ENCODE measurements at regions not wholly inside any gene's neighbourhood (a gene's known extent, or its start where the extent isn't known, plus 50 kb on each side); places are given as distances from the start of the nearest gene placed in this dataset.

DNA sequence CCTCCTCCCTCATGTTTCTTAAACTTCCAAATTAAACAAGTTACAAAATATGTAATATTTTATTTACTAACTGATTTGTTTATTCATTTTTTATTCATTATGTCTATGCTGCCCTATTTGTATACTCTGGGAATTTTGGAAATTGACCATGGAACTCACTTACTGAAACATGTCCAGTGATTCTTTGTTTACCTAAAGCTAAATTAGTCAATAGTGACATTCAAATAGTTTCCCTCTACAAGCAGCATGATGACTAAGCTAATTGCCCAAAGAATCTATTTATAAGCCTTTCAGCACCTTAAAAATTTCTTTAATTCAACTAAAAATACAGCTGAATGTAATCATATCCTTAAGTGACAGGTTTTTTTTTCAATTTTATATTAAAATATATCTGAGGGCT is 437.7 kb downstream of the SI start:
- TF ChIP-seq CTCF (IDR thresholded peaks at IDR 0.05; ENCODE audit: poor library complexity) = no peak
- TF ChIP-seq EZH2 (IDR thresholded peaks at IDR 0.05; ENCODE audit: borderline replicate concordance) = no peak
- no peak for TF ChIP-seq EZH2phosphoT487 (IDR thresholded peaks at IDR 0.05; ENCODE audit: low read depth, severe bottlenecking, unreplicated experiment)

Data from hepatocyte (in vitro differentiated cells).